ENCODE measurements at regions not wholly inside any gene's neighbourhood (a gene's known extent, or its start where the extent isn't known, plus 50 kb on each side); places are given as distances from the start of the nearest gene placed in this dataset.

DNA sequence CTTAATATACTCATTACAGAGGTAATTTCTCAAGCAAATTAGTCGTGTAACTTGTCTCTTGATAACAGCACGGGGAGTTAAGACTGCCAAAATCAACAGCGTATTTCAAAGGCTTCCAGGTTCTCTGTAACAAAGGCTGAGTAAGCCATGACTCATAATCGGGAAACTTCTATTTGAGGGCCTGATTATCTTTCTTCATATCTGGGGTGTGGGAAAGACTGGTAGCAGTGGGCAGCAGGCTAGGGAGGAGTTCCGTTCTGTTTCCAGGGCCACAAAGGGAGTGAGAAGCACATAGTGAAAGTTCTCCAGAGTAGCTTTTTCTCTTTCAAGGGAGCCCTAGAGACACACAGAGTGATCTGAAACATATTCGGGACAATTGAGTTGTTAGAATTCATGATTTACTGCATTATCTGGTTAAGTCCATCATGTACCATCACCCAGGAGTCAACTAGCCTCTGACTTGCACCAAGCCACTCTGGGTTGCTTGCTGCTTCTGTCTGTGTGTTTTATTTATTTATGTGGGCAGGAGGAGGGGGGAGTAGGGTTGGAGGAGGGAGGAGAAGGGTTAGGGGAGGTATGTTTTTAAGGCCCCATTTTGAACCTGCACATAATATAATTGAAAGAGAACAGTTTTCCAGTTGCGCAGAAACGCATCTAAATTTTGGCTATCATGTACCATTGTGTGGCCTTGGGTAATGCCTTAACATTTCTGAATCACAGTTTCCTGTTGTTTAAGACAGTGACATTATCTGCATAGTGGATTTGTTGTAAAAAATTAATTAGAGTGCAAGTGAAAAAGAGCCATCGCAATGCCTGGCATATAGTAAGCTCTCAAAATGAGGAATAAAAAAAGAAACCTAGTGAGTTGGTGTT, 80.5 kb upstream of the ITPRID2 start:
- no peak overlapping the region for H3K4me2 ChIP-seq (ENCODE audit: low read depth, low read length, poor library complexity, severe bottlenecking)
- no peak overlapping the region for H3K4me3 ChIP-seq (ENCODE audit: insufficient read depth, low read length, poor library complexity, severe bottlenecking)
- H4K20me1 ChIP-seq (ENCODE audit: low read depth, low read length) = no peaks in the 10 kb centered on the region
- H3K9me3 ChIP-seq (ENCODE audit: insufficient read depth, low read length) = no peaks in the 10 kb centered on the region
- no peak overlapping the region for H3K9ac ChIP-seq (ENCODE audit: low read length)
- no peaks in the 10 kb centered on the region for H3F3A ChIP-seq (ENCODE audit: insufficient read depth)
- no peak overlapping the region for H2AFZ ChIP-seq (ENCODE audit: low read depth, low read length, severe bottlenecking)
- H3K27me3 ChIP-seq (ENCODE audit: low read length) = no peaks in the 10 kb centered on the region
- H3K27ac ChIP-seq (ENCODE audit: low read depth, low read length) = no peak overlapping the region
- H3K36me3 ChIP-seq (ENCODE audit: low read length) = no peaks in the 10 kb centered on the region
- no peaks in the 10 kb centered on the region for H3K79me2 ChIP-seq (ENCODE audit: insufficient read depth, low read length)
- no peaks in the 10 kb centered on the region for H3K9me2 ChIP-seq (replicated peaks; ENCODE audit: insufficient read depth, low read length)
- TF ChIP-seq, protein P1, sequence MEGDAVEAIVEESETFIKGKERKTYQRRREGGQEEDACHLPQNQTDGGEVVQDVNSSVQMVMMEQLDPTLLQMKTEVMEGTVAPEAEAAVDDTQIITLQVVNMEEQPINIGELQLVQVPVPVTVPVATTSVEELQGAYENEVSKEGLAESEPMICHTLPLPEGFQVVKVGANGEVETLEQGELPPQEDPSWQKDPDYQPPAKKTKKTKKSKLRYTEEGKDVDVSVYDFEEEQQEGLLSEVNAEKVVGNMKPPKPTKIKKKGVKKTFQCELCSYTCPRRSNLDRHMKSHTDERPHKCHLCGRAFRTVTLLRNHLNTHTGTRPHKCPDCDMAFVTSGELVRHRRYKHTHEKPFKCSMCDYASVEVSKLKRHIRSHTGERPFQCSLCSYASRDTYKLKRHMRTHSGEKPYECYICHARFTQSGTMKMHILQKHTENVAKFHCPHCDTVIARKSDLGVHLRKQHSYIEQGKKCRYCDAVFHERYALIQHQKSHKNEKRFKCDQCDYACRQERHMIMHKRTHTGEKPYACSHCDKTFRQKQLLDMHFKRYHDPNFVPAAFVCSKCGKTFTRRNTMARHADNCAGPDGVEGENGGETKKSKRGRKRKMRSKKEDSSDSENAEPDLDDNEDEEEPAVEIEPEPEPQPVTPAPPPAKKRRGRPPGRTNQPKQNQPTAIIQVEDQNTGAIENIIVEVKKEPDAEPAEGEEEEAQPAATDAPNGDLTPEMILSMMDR (IDR thresholded peaks at IDR 0.05; ENCODE audit: insufficient read depth, low read length, poor library complexity, severe bottlenecking) = no peak
- no peak for TF ChIP-seq EZH2phosphoT487 (conservative IDR thresholded peaks at IDR 0.05; ENCODE audit: low read length)

DNA sequence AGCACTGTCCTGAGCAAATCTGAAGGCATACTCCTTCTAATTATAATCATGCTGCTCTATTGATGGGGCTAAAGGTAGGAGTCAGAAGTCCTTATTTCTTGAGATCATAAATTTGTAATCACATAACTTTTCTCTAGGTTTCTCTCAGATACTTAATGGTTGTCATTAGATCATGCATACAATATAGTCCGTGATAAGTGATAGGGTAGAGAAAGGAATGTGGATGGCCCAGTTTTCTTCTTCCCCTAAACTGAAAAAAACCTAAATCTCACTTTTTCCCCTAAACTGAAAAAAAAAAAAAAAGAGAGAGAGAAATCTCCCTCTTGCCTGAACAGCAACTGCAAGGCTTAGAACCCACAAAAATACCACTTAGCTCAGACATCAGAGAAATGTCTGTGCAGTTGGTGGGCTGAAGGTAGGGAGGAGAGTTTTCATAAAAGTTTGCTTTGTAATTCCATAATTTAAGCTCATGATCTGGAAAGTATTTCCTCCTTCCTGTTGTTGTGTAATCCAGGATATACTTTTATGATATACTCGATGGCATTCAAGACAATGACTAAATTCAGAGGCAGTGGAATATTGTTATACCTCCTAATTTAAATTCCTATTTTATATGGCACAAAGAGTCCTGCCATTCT, 79.3 kb upstream of the ITPRID2 start:
- H3K9ac ChIP-seq (ENCODE audit: low read length) = no peak overlapping the region
- no peak overlapping the region for H2AFZ ChIP-seq (ENCODE audit: low read depth, low read length, severe bottlenecking)
- no peak overlapping the region for H3K4me3 ChIP-seq (ENCODE audit: insufficient read depth, low read length, poor library complexity, severe bottlenecking)
- H3K27ac ChIP-seq (ENCODE audit: low read depth, low read length) = no peak overlapping the region
- H3K79me2 ChIP-seq (ENCODE audit: insufficient read depth, low read length) = no peaks in the 10 kb centered on the region
- no peaks in the 10 kb centered on the region for H3K36me3 ChIP-seq (ENCODE audit: low read length)
- no peaks in the 10 kb centered on the region for H3K27me3 ChIP-seq (ENCODE audit: low read length)
- TF ChIP-seq EZH2phosphoT487 (conservative IDR thresholded peaks at IDR 0.05; ENCODE audit: low read length) = no peak
- TF ChIP-seq, protein P1 (IDR thresholded peaks at IDR 0.05; ENCODE audit: insufficient read depth, low read length, poor library complexity, severe bottlenecking) = no peak
- no peaks in the 10 kb centered on the region for H3K9me2 ChIP-seq (replicated peaks; ENCODE audit: insufficient read depth, low read length)
- H3K4me2 ChIP-seq (ENCODE audit: low read depth, low read length, poor library complexity, severe bottlenecking) = no peak overlapping the region
- no peaks in the 10 kb centered on the region for H3F3A ChIP-seq (ENCODE audit: insufficient read depth)
- H3K9me3 ChIP-seq (ENCODE audit: insufficient read depth, low read length) = no peaks in the 10 kb centered on the region
- no peaks in the 10 kb centered on the region for H4K20me1 ChIP-seq (ENCODE audit: low read depth, low read length)

DNA sequence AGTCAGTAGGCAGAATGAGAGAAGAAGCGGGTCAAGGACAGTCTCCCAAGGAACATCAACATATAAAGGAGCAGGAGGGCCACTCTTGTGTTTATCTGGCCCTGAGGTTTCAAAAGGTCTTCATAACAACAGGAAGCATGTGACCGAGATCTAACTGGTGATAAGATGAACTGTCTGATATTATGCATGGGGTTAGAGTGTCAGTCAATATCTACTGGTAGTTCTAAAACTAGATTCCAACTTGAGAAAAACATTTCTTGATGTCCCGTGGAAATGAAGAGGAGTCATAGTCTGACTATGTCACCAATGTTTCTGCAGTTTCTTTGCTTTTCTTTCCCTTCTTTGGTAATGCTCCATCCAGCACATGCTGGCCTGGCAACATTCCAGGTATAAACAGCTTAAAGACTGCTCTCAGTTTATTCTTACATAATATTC, 77.5 kb upstream of the ITPRID2 start:
- Histone ChIP-seq H3F3A (ENCODE audit: insufficient read depth) (no peaks in the 10 kb centered on the region), H2AFZ (ENCODE audit: low read depth, low read length, severe bottlenecking) (no peak overlapping the region), H3K4me3 (ENCODE audit: insufficient read depth, low read length, poor library complexity, severe bottlenecking) (no peak overlapping the region), H3K4me2 (ENCODE audit: low read depth, low read length, poor library complexity, severe bottlenecking) (no peak overlapping the region), H3K9me2 (replicated peaks; ENCODE audit: insufficient read depth, low read length) (no peaks in the 10 kb centered on the region), H3K27me3 (ENCODE audit: low read length) (no peaks in the 10 kb centered on the region), H3K79me2 (ENCODE audit: insufficient read depth, low read length) (no peaks in the 10 kb centered on the region), H3K27ac (ENCODE audit: low read depth, low read length) (no peak overlapping the region), H4K20me1 (ENCODE audit: low read depth, low read length) (no peaks in the 10 kb centered on the region), H3K36me3 (ENCODE audit: low read length) (no peaks in the 10 kb centered on the region), H3K9ac (ENCODE audit: low read length) (no peak overlapping the region), H3K9me3 (ENCODE audit: insufficient read depth, low read length) (no peaks in the 10 kb centered on the region)
- TF ChIP-seq EZH2phosphoT487 (conservative IDR thresholded peaks at IDR 0.05; ENCODE audit: low read length) = no peak
- TF ChIP-seq, protein P1 (IDR thresholded peaks at IDR 0.05; ENCODE audit: insufficient read depth, low read length, poor library complexity, severe bottlenecking) = no peak

Measured in SU-DHL-6 (cell line).